GM19351 (cell line): ENCODE measurements at regions not wholly inside any gene's neighbourhood (a gene's known extent, or its start where the extent isn't known, plus 50 kb on each side); places are given as distances from the start of the nearest gene placed in this dataset.
"Not testable (repeated sequence)": the region's sequence is repeated elsewhere in the genome, so short reads cannot be mapped to it uniquely, and the experiment has no call there.

ENCODE experiments used
- ATAC-seq: cut with Tn5 transposase; IDR thresholded peaks from one replicate; pipeline ENCODE4 v1.9.1; 2021; ENCODE audit warnings: mild to moderate bottlenecking, moderate library complexity; ENCODE audit not compliant: unreplicated experiment

DNA sequence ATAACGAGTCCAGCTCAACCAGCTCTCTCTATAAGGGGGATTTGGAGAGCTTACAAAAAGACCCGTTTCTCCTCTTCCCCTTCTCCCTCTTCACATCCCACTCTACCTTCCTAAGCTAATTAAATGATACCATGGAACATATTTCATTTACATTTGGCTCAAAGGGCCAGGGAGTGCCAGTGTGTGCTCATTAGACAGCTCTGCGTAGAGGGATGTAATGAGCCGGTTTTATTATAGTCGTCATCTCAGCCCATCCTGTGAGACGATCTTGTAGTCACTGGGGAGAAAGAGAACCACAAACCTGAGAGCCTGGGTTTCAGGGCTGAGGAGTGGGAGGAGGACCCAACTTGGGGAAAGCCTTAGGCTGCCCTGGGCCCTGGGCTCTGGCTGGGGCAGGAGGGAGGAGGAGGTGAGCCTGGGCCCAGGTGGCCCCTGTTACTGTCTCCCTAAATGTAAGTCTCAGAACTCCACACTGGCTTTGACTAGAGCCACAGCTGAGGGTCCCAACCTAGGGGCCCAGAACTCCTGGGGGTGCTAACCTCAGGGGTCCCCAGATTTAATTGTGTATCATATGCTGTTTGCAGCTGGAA, 354.6 kb downstream of the MATN1 start:
- no peak for ATAC-seq

- ATAC-seq = no peak
Observed at GRCh38 chr1:30366911-30367310, 356.5 kb downstream of the MATN1 start.

GRCh38 chr1:30366199-30366598, 357.2 kb downstream of the MATN1 start:
- ATAC-seq = no peak

- no peak for ATAC-seq
Observed at GRCh38 chr1:30365596-30365995, 357.8 kb downstream of the MATN1 start.

DNA sequence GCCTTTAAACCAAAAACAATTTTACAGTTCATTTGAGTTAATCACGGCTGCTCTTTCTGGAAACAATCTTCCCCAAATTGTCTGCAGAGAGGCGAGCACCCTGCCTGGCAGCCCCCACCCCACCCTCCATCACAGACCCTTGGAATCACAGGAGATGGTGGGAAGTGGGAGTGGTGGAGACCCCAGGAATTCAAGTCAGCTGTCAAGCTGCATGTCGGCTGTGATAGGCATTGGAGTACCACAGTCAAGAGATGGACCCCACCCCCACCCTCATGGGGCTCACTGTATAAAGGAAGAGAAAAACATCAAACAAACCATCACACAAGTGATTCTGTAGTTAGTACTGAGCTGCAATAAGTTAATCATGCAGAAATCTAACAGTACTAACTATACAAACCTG, 360.4 kb downstream of the MATN1 start:
- no peak for ATAC-seq

GRCh38 chr1:30362603-30362990, 360.8 kb downstream of the MATN1 start:
- no peak for ATAC-seq

- not testable (repeated sequence) for ATAC-seq
Observed at GRCh38 chr1:30361890-30362602, 361.3 kb downstream of the MATN1 start.

- ATAC-seq = no peak
Observed at GRCh38 chr1:30360753-30361152, 362.6 kb downstream of the MATN1 start.

DNA sequence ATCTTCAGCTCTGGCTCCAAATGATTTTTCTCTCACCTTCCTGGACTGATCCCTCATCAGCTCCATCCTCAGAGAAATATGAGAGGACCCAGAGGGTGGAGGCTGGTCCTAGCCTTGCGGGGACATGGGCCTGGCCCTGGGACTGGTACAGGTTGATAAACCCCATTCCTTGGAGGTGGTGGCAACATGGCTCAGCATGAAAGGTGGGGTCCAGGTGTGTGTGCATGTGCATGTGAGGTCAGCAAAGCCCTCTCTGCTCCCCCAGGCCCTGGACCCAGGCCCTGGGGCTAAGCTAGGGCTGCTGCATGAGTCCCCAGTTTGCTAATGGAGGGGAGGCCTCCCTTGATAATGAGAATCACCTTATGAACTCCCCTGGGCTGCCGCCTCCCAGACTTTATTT, 363.1 kb downstream of the MATN1 start:
- ATAC-seq = no peak

- no peak for ATAC-seq
Observed at GRCh38 chr1:30359539-30360220, 363.7 kb downstream of the MATN1 start.

DNA sequence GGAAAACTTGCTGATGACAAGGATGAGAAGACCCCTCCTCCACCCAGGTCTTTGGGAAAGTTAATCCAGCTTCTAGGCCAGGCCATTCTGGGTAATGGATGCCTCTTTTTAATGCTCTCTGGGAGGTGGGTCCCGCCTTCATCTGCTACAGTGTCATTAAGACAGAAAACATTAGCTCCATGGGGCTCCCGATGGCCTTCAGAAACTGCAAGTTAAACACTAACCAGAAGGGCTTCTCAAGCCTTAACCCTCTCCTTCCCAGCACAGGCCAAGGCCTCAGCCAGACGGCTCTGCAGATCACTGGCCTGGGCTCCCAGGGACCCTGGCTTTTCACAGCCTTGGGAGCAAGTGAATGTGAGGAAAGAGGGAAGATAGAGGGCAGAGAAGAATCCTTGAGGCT, 364.9 kb downstream of the MATN1 start:
- ATAC-seq = no peak

DNA sequence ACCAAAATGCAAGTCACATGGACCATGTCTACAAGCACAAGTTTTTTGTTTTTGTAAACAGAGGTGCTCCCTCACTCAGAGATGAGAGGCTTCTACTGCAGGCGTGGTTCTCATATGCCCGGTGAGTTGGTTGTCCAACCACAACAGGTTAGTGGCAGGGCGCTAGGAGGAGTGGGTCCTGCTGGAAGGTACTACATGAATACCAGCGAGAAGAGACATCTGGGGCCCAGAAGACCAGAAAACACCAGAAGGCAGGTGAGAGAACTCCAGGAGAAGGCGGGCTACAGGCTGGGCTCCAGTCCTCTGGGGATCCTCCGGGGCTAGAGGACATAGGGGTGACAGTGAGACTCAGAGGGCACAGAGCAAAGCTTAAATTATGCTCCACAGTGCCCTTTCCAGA, 366.5 kb downstream of the MATN1 start:
- no peak for ATAC-seq

GRCh38 chr1:30354410-30354809, 369.0 kb downstream of the MATN1 start:
- ATAC-seq = no peak

DNA sequence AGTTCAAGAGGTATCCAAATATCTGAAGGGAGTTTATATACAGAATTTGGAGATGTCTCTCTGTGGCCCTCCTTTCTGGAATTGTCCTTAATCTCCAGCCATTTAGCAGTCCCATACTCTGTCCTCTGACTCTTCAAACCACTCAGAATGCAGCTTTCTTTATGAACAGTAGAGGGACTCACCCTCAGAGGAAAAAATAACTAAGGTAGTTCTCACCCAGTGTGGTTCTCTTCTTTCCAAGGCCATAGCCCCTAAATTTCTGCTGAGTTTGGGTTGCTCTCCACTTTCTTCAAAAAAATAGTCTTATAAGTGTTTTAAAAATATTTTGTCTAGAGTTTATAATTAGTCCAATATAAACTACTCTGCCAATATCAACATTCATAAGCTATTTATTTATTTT, 369.7 kb downstream of the MATN1 start:
- ATAC-seq = no peak

DNA sequence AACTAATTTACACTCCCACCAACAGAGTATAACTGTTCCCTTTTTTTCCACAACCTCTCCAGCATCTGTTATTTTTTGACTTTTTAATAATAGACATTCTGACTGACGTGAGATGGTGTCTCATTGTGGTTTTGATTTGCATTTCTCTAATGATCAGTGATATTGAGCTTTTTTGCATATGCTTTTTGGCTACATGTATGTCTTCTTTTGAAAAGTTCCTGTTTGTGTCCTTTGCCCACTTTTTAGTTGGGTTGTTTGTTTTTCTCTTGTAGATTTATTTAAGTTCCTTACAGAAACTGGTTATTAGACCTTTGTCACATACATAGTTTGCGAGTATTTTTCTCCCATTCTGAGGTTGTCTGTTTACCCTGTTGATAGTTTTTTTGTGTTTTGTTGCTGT, 375.2 kb downstream of the MATN1 start:
- no peak for ATAC-seq

- ATAC-seq = no peak
Observed at GRCh38 chr1:30345491-30346130, 377.8 kb downstream of the MATN1 start.

DNA sequence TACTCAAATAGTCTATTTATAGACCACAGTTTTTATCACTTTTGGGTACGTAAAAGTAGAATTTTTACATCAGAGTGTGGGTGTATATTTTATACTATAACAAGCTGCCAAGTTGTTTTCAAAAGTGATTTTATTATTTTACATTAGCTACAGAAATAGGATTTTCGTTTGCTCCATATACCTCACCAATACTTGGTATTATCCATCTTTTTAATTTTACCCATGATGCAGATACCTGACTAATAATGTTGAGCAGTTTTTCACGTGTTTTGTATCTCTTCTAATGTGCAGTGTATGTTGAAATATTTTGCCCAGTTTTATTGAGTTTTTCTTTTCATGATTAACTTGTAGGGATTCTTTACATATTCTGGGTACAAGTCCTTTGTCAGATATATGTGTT, 379.8 kb downstream of the MATN1 start:
- ATAC-seq = no peak

GRCh38 chr1:30342535-30343141, 380.7 kb downstream of the MATN1 start:
- no peak for ATAC-seq

- no peak for ATAC-seq
Observed at GRCh38 chr1:30340934-30341333, 382.5 kb downstream of the MATN1 start.

- no peak for ATAC-seq
Observed at GRCh38 chr1:30339866-30340265, 383.5 kb downstream of the MATN1 start.

DNA sequence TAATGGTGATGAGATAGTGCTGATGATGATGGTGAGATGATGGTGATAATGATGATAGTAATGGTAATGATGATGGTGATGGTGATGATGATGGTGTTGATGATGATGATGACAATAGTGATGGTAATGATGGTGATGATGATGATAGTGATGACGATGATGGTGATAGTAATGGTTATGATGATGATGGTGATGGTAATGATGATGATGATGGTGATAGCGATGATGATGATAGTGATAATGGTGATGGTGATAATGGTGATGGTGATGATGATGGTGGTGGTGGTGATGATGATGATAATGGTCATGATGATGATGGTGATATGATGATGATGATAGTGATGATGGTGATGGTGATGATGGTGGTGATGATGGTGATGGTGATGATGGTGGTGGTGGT, 384.6 kb downstream of the MATN1 start:
- ATAC-seq = no peak

DNA sequence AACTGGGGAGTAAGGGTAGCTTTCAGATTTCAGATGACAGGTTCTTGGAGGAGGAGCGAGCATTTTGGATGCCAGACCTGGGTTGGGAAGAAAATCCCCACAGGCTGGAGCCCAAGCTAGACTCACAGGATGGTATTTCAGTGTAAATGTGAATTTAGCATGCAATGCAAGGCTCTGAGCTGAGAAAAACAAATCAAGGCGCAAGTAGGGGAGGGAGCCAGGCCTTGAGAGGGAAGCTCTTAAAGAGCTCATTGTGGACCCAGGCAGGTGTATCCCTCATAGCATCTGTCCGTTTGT, 386.1 kb downstream of the MATN1 start:
- ATAC-seq = no peak
